ENCODE measurements at regions not wholly inside any gene's neighbourhood (a gene's known extent, or its start where the extent isn't known, plus 50 kb on each side); places are given as distances from the start of the nearest gene placed in this dataset.

GRCh38 chr12:115472852-115473251, 788.9 kb upstream of the TBX3 start:
- no peaks in the 10 kb centered on the region for H3K36me3 ChIP-seq (ENCODE audit: control insufficient read depth, insufficient read depth, low read length)
- no peak overlapping the region for H3K27ac Mint-ChIP-seq
- H3K4me1 Mint-ChIP-seq = no peaks in the 10 kb centered on the region
- peaks cover 0 to 12% (median 2%) of the 10 kb centered on the region in 7 donors for H3K9me3 Mint-ChIP-seq
- H3K27ac ChIP-seq (ENCODE audit: insufficient read depth, low read length, poor library complexity, severe bottlenecking) = no peak overlapping the region
- ATAC-seq (ENCODE audit: low read depth in 2 of 2) = no peak
- peaks cover 0 to 1% of the 10 kb centered on the region in 2 experiments for H3K9me3 ChIP-seq (ENCODE audit: control insufficient read depth in 2 of 2, low read length in 2 of 2)
- H3K4me1 ChIP-seq (ENCODE audit: control insufficient read depth, insufficient read depth, low read length, poor library complexity, severe bottlenecking) = no peaks in the 10 kb centered on the region
- H3K27me3 ChIP-seq (ENCODE audit: control insufficient read depth, insufficient read depth, low read length) = no peaks in the 10 kb centered on the region
- no peak for DNase-seq
- H3K4me3 Mint-ChIP-seq = no peak overlapping the region
- no peaks in the 10 kb centered on the region for H3K36me3 Mint-ChIP-seq
- no peak overlapping the region for H3K4me3 ChIP-seq (ENCODE audit: low read depth, low read length)
- no peaks in the 10 kb centered on the region for H3K27me3 Mint-ChIP-seq

DNA sequence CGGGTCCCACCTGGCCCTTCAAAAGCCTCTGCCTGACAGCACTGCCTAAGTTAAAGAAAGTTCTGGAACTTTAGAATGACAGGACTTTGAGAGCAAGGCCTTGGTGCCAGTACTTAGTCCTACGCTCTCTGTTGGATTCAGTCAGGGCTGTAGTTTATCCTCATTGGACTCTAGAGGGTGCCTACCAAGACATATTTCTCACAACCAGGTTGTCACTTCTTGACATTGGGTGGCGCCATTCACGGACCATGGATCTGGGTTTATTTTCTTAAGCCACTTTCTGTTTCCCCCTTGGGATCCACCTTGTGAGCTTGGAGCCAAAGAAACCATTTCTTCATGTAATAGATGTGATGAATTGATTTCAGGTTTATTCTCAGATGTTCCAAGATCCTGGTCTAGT, 787.0 kb upstream of the TBX3 start:
- no peaks in the 10 kb centered on the region for H3K4me1 Mint-ChIP-seq
- Histone ChIP-seq H3K27me3 (ENCODE audit: control insufficient read depth, insufficient read depth, low read length) (no peaks in the 10 kb centered on the region), H3K4me1 (ENCODE audit: control insufficient read depth, insufficient read depth, low read length, poor library complexity, severe bottlenecking) (no peaks in the 10 kb centered on the region), H3K9me3 (ENCODE audit: control insufficient read depth in 2 of 2, low read length in 2 of 2) (peaks cover 0 to 1% of the 10 kb centered on the region in 2 experiments), H3K36me3 (ENCODE audit: control insufficient read depth, insufficient read depth, low read length) (no peaks in the 10 kb centered on the region), H3K27ac (ENCODE audit: insufficient read depth, low read length, poor library complexity, severe bottlenecking) (no peak overlapping the region), H3K4me3 (ENCODE audit: low read depth, low read length) (no peak overlapping the region)
- DNase-seq = no peak
- peaks cover 0 to 8% (median 0%) of the 10 kb centered on the region in 7 donors for H3K9me3 Mint-ChIP-seq
- H3K36me3 Mint-ChIP-seq = no peaks in the 10 kb centered on the region
- no peak overlapping the region for H3K4me3 Mint-ChIP-seq
- no peaks in the 10 kb centered on the region for H3K27me3 Mint-ChIP-seq
- H3K27ac Mint-ChIP-seq = no peak overlapping the region
- no peak for ATAC-seq (ENCODE audit: low read depth in 2 of 2)

DNA sequence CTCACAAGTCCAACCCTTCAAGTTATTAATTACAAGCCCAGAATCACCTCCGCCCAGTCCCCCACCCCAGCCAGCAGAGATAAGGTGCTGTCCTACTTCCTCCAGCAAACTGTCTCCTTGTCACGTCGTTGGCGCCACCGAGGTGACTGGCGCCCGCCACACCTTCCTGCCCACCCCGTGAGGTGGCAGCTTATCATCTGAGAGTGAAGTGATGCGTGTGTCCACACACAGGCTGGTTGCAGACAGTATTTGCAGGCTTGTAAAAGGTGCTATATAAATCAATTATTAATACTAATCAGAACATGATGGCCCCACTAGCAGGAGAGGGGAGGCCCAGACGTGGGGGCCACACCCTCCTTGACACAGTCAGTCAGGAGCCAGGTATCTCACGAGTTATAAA, 786.6 kb upstream of the TBX3 start:
- Mint-ChIP-seq H3K36me3 (no peaks in the 10 kb centered on the region), H3K4me3 (no peak overlapping the region), H3K27ac (no peak overlapping the region), H3K9me3 (peaks cover 0 to 8% (median 0%) of the 10 kb centered on the region in 7 donors), H3K4me1 (no peaks in the 10 kb centered on the region), H3K27me3 (no peaks in the 10 kb centered on the region)
- peaks cover 0 to 1% of the 10 kb centered on the region in 2 experiments for H3K9me3 ChIP-seq (ENCODE audit: control insufficient read depth in 2 of 2, low read length in 2 of 2)
- DNase-seq (no peak), ATAC-seq (ENCODE audit: low read depth in 2 of 2) (no peak)
- no peaks in the 10 kb centered on the region for H3K27me3 ChIP-seq (ENCODE audit: control insufficient read depth, insufficient read depth, low read length)
- H3K36me3 ChIP-seq (ENCODE audit: control insufficient read depth, insufficient read depth, low read length) = no peaks in the 10 kb centered on the region
- H3K27ac ChIP-seq (ENCODE audit: insufficient read depth, low read length, poor library complexity, severe bottlenecking) = no peak overlapping the region
- H3K4me3 ChIP-seq (ENCODE audit: low read depth, low read length) = no peak overlapping the region
- H3K4me1 ChIP-seq (ENCODE audit: control insufficient read depth, insufficient read depth, low read length, poor library complexity, severe bottlenecking) = no peaks in the 10 kb centered on the region

DNA sequence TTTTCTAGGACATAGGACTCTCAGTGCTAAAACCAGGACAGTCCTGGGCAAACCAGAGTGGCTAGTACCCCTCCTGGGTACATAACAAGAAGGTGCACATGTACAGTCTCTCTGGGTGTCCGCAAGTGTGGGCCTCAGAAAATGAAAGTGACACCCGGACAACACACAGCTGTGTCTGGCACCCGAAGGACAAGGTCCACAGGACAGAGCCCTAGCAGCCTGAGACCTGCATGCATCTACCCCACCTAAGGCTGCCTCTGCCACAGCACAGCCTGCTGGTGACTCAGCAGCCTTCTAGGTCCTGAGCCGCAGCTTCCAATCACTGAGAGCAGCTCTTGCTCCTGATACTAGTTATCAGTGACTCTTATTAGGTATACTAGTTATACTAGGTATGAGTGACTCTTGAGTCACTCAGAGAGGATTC, 784.1 kb upstream of the TBX3 start:
- ATAC-seq (ENCODE audit: low read depth in 2 of 2) (no peak), DNase-seq (no peak)
- Mint-ChIP-seq H3K27ac (no peak overlapping the region), H3K9me3 (peaks cover 0 to 8% (median 0%) of the 10 kb centered on the region in 7 donors), H3K4me3 (no peak overlapping the region), H3K36me3 (no peaks in the 10 kb centered on the region), H3K4me1 (no peaks in the 10 kb centered on the region), H3K27me3 (no peaks in the 10 kb centered on the region)
- Histone ChIP-seq H3K36me3 (ENCODE audit: control insufficient read depth, insufficient read depth, low read length) (no peaks in the 10 kb centered on the region), H3K9me3 (ENCODE audit: control insufficient read depth in 2 of 2, low read length in 2 of 2) (peaks cover 0 to 3% of the 10 kb centered on the region in 2 experiments), H3K4me1 (ENCODE audit: control insufficient read depth, insufficient read depth, low read length, poor library complexity, severe bottlenecking) (no peaks in the 10 kb centered on the region), H3K27ac (ENCODE audit: insufficient read depth, low read length, poor library complexity, severe bottlenecking) (no peak overlapping the region), H3K27me3 (ENCODE audit: control insufficient read depth, insufficient read depth, low read length) (no peaks in the 10 kb centered on the region), H3K4me3 (ENCODE audit: low read depth, low read length) (no peak overlapping the region)

DNA sequence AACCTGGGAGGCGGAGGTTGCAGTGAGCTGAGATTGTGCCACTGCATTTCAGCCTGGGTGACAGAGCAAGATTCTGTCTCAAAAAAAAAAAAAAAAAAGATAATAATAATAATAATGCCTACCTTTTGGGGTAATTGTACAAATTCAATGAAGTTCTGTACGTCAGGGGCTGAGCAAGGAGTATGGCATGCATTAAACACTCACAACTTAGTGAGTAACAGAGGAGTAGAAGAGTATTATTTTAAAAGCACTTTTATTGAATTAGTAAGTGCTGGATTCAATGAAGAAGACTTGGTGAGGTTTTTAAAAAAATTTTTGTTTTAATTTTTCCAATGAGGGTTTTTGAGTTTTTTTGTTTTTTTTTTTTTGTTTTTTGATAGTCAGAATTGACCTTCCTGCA, 783.6 kb upstream of the TBX3 start:
- no peak overlapping the region for H3K4me3 ChIP-seq (ENCODE audit: low read depth, low read length)
- no peak for ATAC-seq (ENCODE audit: low read depth in 2 of 2)
- H3K36me3 Mint-ChIP-seq = no peaks in the 10 kb centered on the region
- peaks cover 0 to 8% (median 0%) of the 10 kb centered on the region in 7 donors for H3K9me3 Mint-ChIP-seq
- H3K36me3 ChIP-seq (ENCODE audit: control insufficient read depth, insufficient read depth, low read length) = no peaks in the 10 kb centered on the region
- H3K27me3 ChIP-seq (ENCODE audit: control insufficient read depth, insufficient read depth, low read length) = no peaks in the 10 kb centered on the region
- no peak overlapping the region for H3K27ac Mint-ChIP-seq
- H3K4me3 Mint-ChIP-seq = no peak overlapping the region
- H3K27me3 Mint-ChIP-seq = no peaks in the 10 kb centered on the region
- no peak overlapping the region for H3K27ac ChIP-seq (ENCODE audit: insufficient read depth, low read length, poor library complexity, severe bottlenecking)
- H3K4me1 Mint-ChIP-seq = no peaks in the 10 kb centered on the region
- no peak for DNase-seq
- no peaks in the 10 kb centered on the region for H3K4me1 ChIP-seq (ENCODE audit: control insufficient read depth, insufficient read depth, low read length, poor library complexity, severe bottlenecking)
- H3K9me3 ChIP-seq (ENCODE audit: control insufficient read depth in 2 of 2, low read length in 2 of 2) = peaks cover 0 to 3% of the 10 kb centered on the region in 2 experiments

DNA sequence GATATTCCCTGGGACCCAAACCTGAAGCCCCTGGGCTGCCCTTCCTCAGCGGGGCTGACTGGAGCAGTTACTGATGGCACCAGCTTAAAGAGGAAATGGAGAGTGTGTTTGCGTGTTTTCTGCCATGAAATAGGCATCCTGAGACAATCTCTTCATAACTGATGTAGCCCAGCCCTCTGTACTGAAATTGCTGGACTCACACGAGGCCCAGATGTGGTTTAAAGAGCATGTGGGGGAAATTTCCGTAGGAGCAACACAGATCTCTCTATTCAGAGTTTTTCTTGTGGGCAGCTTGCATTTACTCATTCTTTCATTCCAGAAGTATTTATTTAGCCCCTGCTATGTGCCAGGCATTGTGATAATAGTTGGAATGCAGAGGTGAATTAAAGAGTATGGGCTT, 782.1 kb upstream of the TBX3 start:
- Mint-ChIP-seq H3K27ac (no peak overlapping the region), H3K27me3 (no peaks in the 10 kb centered on the region), H3K9me3 (peaks cover 0 to 7% (median 1%) of the 10 kb centered on the region in 7 donors), H3K36me3 (no peaks in the 10 kb centered on the region), H3K4me1 (no peaks in the 10 kb centered on the region), H3K4me3 (no peak overlapping the region)
- H3K27ac ChIP-seq (ENCODE audit: insufficient read depth, low read length, poor library complexity, severe bottlenecking) = no peak overlapping the region
- ATAC-seq (ENCODE audit: low read depth in 2 of 2) (no peak), DNase-seq (no peak)
- no peaks in the 10 kb centered on the region for H3K4me1 ChIP-seq (ENCODE audit: control insufficient read depth, insufficient read depth, low read length, poor library complexity, severe bottlenecking)
- no peaks in the 10 kb centered on the region for H3K36me3 ChIP-seq (ENCODE audit: control insufficient read depth, insufficient read depth, low read length)
- H3K9me3 ChIP-seq (ENCODE audit: control insufficient read depth in 2 of 2, low read length in 2 of 2) = peaks cover 0 to 3% of the 10 kb centered on the region in 2 experiments
- H3K27me3 ChIP-seq (ENCODE audit: control insufficient read depth, insufficient read depth, low read length) = no peaks in the 10 kb centered on the region
- no peak overlapping the region for H3K4me3 ChIP-seq (ENCODE audit: low read depth, low read length)

GRCh38 chr12:115464661-115465060, 780.7 kb upstream of the TBX3 start:
- H3K27ac ChIP-seq (ENCODE audit: insufficient read depth, low read length, poor library complexity, severe bottlenecking) = no peak overlapping the region
- no peaks in the 10 kb centered on the region for H3K27me3 Mint-ChIP-seq
- no peaks in the 10 kb centered on the region for H3K4me1 Mint-ChIP-seq
- no peaks in the 10 kb centered on the region for H3K4me1 ChIP-seq (ENCODE audit: control insufficient read depth, insufficient read depth, low read length, poor library complexity, severe bottlenecking)
- H3K4me3 ChIP-seq (ENCODE audit: low read depth, low read length) = no peak overlapping the region
- no peaks in the 10 kb centered on the region for H3K36me3 Mint-ChIP-seq
- no peaks in the 10 kb centered on the region for H3K27me3 ChIP-seq (ENCODE audit: control insufficient read depth, insufficient read depth, low read length)
- peaks cover 0 to 7% (median 1%) of the 10 kb centered on the region in 7 donors for H3K9me3 Mint-ChIP-seq
- H3K27ac Mint-ChIP-seq = no peak overlapping the region
- DNase-seq (no peak), ATAC-seq (ENCODE audit: low read depth in 2 of 2) (no peak)
- no peaks in the 10 kb centered on the region for H3K36me3 ChIP-seq (ENCODE audit: control insufficient read depth, insufficient read depth, low read length)
- H3K9me3 ChIP-seq (ENCODE audit: control insufficient read depth in 2 of 2, low read length in 2 of 2) = peaks cover 0 to 2% of the 10 kb centered on the region in 2 experiments
- no peak overlapping the region for H3K4me3 Mint-ChIP-seq

- ATAC-seq (ENCODE audit: low read depth in 2 of 2) = no peak
- no peaks in the 10 kb centered on the region for H3K27me3 Mint-ChIP-seq
- peaks cover 0 to 2% of the 10 kb centered on the region in 2 experiments for H3K9me3 ChIP-seq (ENCODE audit: control insufficient read depth in 2 of 2, low read length in 2 of 2)
Measured at GRCh38 chr12:115464111-115464581, 780.2 kb upstream of the TBX3 start.

More at GRCh38 chr12:115464111-115464581, 780.2 kb upstream of the TBX3 start:
- H3K27ac Mint-ChIP-seq = no peak overlapping the region
- H3K4me3 Mint-ChIP-seq = no peak overlapping the region
- peaks cover 0 to 7% (median 2%) of the 10 kb centered on the region in 7 donors for H3K9me3 Mint-ChIP-seq
- Histone ChIP-seq H3K36me3 (ENCODE audit: control insufficient read depth, insufficient read depth, low read length) (no peaks in the 10 kb centered on the region), H3K4me1 (ENCODE audit: control insufficient read depth, insufficient read depth, low read length, poor library complexity, severe bottlenecking) (no peaks in the 10 kb centered on the region), H3K27ac (ENCODE audit: insufficient read depth, low read length, poor library complexity, severe bottlenecking) (no peak overlapping the region), H3K4me3 (ENCODE audit: low read depth, low read length) (no peak overlapping the region), H3K27me3 (ENCODE audit: control insufficient read depth, insufficient read depth, low read length) (no peaks in the 10 kb centered on the region)
- H3K36me3 Mint-ChIP-seq = no peaks in the 10 kb centered on the region
- H3K4me1 Mint-ChIP-seq = no peaks in the 10 kb centered on the region
- DNase-seq = no peak
